ENCODE measurements at regions not wholly inside any gene's neighbourhood (a gene's known extent, or its start where the extent isn't known, plus 50 kb on each side); places are given as distances from the start of the nearest gene placed in this dataset.

DNA sequence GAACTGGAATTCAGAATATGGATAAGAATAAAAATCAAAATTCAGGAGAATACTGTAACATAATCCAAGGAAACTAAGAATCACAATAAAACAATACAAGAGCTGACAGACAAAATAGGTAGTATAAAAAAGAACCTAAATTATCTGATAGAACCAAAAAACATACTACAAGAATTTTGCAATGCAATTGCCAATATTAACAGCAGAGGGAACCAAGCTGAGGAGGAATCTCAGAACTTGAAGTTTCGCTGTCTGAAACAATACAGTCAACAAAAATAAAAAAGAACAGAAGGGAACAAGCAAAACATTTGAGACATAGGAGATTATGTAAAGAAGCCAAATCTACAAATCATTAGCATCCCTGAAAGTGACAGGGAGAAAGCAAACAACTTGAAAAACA is 84.1 kb upstream of the GALNT13 start:
- H3K14ac ChIP-seq (ENCODE audit: insufficient read length) = no peak overlapping the region
- no peak overlapping the region for H3K4ac ChIP-seq (replicated peaks; ENCODE audit: insufficient read length, low read depth, low read length)
- no peaks in the 10 kb centered on the region for H3K36me3 ChIP-seq (ENCODE audit: control insufficient read depth in 2 of 4, insufficient read depth in 4 of 4, low read length in 3 of 4)
- WGBS, 2 experiments (ENCODE audit: extremely low coverage in 1 of 2, insufficient coverage in 1 of 2, insufficient read length in 1 of 2, insufficient replicate concordance in 2 of 2, low coverage in 1 of 2, low lambda C conversion rate in 2 of 2, missing lambda C conversion rate in 1 of 2) = 88% methylated on average over 1 of the region's 1 CpG; no CpG with 5 or more reads in 1 of the 2 experiments
- H3K4me2 ChIP-seq (ENCODE audit: insufficient read depth in 1 of 2, low read depth in 2 of 2, low read length in 2 of 2) = no peak overlapping the region
- peak; percentile 36 for TF ChIP-seq RAD21 (IDR thresholded peaks at IDR 0.05 in 1 of 2, conservative IDR thresholded peaks at IDR 0.05 in 1 of 2; ENCODE audit: low read depth in 2 of 2, low read length in 2 of 2)
- TF ChIP-seq, protein P1, sequence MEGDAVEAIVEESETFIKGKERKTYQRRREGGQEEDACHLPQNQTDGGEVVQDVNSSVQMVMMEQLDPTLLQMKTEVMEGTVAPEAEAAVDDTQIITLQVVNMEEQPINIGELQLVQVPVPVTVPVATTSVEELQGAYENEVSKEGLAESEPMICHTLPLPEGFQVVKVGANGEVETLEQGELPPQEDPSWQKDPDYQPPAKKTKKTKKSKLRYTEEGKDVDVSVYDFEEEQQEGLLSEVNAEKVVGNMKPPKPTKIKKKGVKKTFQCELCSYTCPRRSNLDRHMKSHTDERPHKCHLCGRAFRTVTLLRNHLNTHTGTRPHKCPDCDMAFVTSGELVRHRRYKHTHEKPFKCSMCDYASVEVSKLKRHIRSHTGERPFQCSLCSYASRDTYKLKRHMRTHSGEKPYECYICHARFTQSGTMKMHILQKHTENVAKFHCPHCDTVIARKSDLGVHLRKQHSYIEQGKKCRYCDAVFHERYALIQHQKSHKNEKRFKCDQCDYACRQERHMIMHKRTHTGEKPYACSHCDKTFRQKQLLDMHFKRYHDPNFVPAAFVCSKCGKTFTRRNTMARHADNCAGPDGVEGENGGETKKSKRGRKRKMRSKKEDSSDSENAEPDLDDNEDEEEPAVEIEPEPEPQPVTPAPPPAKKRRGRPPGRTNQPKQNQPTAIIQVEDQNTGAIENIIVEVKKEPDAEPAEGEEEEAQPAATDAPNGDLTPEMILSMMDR (IDR thresholded peaks at IDR 0.05; ENCODE audit: control extremely low read depth in 1 of 3, insufficient read depth in 1 of 3, low read depth in 1 of 3, low read length in 3 of 3) = peak in 1 of 3 experiments; percentile 17; a peak in 1 of 4 replicates
- no peak for TF ChIP-seq CHD2 (IDR thresholded peaks at IDR 0.05; ENCODE audit: low read length)
- DNase-seq (ENCODE audit: low read depth in 1 of 2, low spot score in 2 of 2) = no peak
- no peak overlapping the region for H3K56ac ChIP-seq (replicated peaks; ENCODE audit: insufficient read length, low read depth, low read length)
- no peaks in the 10 kb centered on the region for H3K27me3 ChIP-seq (replicated peaks in 1 of 4; ENCODE audit: control insufficient read depth in 3 of 4, extremely low read depth in 1 of 4, insufficient read depth in 3 of 4, low read length in 3 of 4)
- CTCF ChIA-PET (ENCODE audit: partially characterized antibody) = interaction anchor here (0.6 to 2.7 kb wide), 9 partner anchors 10 to 603 kb away, joined by 3 to 18 read pairs (median 5); no protein-coding TSS in a partner anchor
- H3K9ac ChIP-seq (replicated peaks in 1 of 4; ENCODE audit: extremely low read depth in 1 of 4, low read depth in 3 of 4, low read length in 3 of 4) = no peak overlapping the region
- H3K4me1 ChIP-seq (replicated peaks in 1 of 4; ENCODE audit: control insufficient read depth in 3 of 4, insufficient read depth in 4 of 4, low read length in 3 of 4) = no peaks in the 10 kb centered on the region
- H3K23ac ChIP-seq (ENCODE audit: insufficient read length) = no peak overlapping the region
- no peaks in the 10 kb centered on the region for H3K79me2 ChIP-seq (ENCODE audit: control insufficient read depth in 1 of 2, insufficient read depth in 2 of 2, low read length in 2 of 2)
- no peak overlapping the region for H2BK15ac ChIP-seq (ENCODE audit: low read length)
- H3K9me3 ChIP-seq (ENCODE audit: insufficient read depth in 2 of 2, low read depth in 1 of 2, low read length in 1 of 2) = peaks cover 0 to 3% of the 10 kb centered on the region in 2 experiments; a peak in 1 of 4 replicates
- no peak overlapping the region for H2AFZ ChIP-seq (ENCODE audit: low read length)
- no peak overlapping the region for H2BK5ac ChIP-seq (ENCODE audit: low read depth, low read length)
- no peak overlapping the region for H2BK20ac ChIP-seq (ENCODE audit: low read length)
- H2AK5ac ChIP-seq (ENCODE audit: low read depth, low read length) = no peak overlapping the region
- H2BK120ac ChIP-seq (replicated peaks; ENCODE audit: low read depth, low read length) = no peak overlapping the region
- H3K23me2 ChIP-seq (ENCODE audit: low read depth, low read length) = no peaks in the 10 kb centered on the region
- no peaks in the 10 kb centered on the region for H4K20me1 ChIP-seq (replicated peaks in 1 of 2; ENCODE audit: control insufficient read depth in 1 of 2, insufficient read depth in 2 of 2, low read length in 2 of 2)
- H2BK12ac ChIP-seq (ENCODE audit: low read depth, low read length) = no peak overlapping the region
- POLR2A ChIA-PET (ENCODE audit: partially characterized antibody) = interaction anchor here (0.7 kb wide), 1 partner anchor 155 kb away, joined by 3 read pairs; no protein-coding TSS in a partner anchor
- H4K5ac ChIP-seq (ENCODE audit: insufficient read length, low read depth, low read length) = no peak overlapping the region
- H3K4me3 ChIP-seq (ENCODE audit: extremely low read depth in 1 of 4, insufficient read depth in 2 of 4, low read depth in 3 of 4, low read length in 4 of 4) = no peak overlapping the region
- no peak overlapping the region for H4K91ac ChIP-seq (replicated peaks; ENCODE audit: insufficient read length, low read length)
- no peak overlapping the region for H4K8ac ChIP-seq (ENCODE audit: extremely low read depth, insufficient read depth, low read length)
- no peak overlapping the region for H3K18ac ChIP-seq (ENCODE audit: extremely low read depth, low read length)
- FAIRE-seq = no peak
- no peaks in the 10 kb centered on the region for H3K79me1 ChIP-seq (ENCODE audit: low read depth, low read length)
- H3K27ac ChIP-seq (ENCODE audit: low read depth, low read length) = no peak overlapping the region
